ENCODE measurements at regions not wholly inside any gene's neighbourhood (a gene's known extent, or its start where the extent isn't known, plus 50 kb on each side); places are given as distances from the start of the nearest gene placed in this dataset.
"Not testable (repeated sequence)": the region's sequence is repeated elsewhere in the genome, so short reads cannot be mapped to it uniquely, and the experiment has no call there.

GRCh38 chrX:43266487-43266886 lies 389.6 kb upstream of the MAOA start:
- Histone ChIP-seq H3K4me1 (ENCODE audit: insufficient read depth, low read length) (no peaks in the 10 kb centered on the region), H3K9ac (ENCODE audit: low read depth, low read length) (no peak overlapping the region), H3K27ac (ENCODE audit: low read length) (no peak overlapping the region), H3K9me3 (ENCODE audit: insufficient read depth, low read depth, low read length) (no peaks in the 10 kb centered on the region), H3K36me3 (ENCODE audit: insufficient read depth, low read depth, low read length) (no peaks in the 10 kb centered on the region), H3K27me3 (ENCODE audit: insufficient read depth, low read length) (no peaks in the 10 kb centered on the region), H3K4me3 (ENCODE audit: low read length) (no peak overlapping the region)

DNA sequence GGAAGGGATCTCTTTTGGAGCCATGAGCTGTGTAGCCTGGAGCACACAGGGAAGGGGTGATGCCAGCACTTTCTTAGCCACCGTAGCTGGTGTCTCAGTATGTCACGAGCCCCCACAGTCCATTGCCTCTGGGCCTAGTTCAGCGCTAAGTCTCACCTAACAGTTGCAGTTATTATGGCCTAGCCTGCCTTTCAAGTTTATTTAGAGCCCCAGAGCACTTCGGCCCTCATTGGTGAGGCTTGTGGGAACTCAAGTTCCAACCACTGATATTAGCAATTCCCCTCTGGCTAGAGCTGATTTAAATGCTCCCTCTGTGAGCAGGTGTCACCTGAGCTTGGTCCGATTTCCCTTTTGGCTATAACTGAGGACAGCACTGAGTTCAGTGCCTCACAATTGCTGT lies 388.4 kb upstream of the MAOA start:
- H3K4me3 ChIP-seq (ENCODE audit: low read length), result no peak overlapping the region
- no peak overlapping the region for H3K27ac ChIP-seq (ENCODE audit: low read length)

DNA sequence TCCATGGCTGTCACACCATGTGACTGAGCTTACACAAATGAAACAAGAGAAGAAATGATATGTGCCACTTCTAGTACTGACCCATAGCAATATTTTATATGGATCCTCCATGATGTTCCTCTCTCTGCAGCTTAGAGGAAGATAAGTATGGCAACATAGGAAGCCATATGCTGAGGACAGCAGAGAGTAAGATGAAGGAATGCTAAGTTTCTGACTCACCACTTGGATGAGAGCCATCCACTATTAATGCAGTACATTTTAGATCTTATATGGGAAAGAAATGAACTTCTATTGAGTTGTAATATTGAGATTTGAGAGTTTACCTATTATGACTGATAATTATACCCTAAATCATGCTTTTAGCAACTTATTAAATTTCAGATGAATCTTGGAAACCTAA lies 386.9 kb upstream of the MAOA start:
- Histone ChIP-seq H3K9ac (ENCODE audit: low read depth, low read length) (no peak overlapping the region), H3K9me3 (ENCODE audit: insufficient read depth, low read depth, low read length) (no peaks in the 10 kb centered on the region), H3K4me1 (ENCODE audit: insufficient read depth, low read length) (no peaks in the 10 kb centered on the region), H3K4me3 (ENCODE audit: low read length) (no peak overlapping the region), H3K27ac (ENCODE audit: low read length) (no peak overlapping the region), H3K36me3 (ENCODE audit: insufficient read depth, low read depth, low read length) (no peaks in the 10 kb centered on the region), H3K27me3 (ENCODE audit: insufficient read depth, low read length) (no peaks in the 10 kb centered on the region)

More for the DNA sequence above, 388.4 kb upstream of the MAOA start:
- no peaks in the 10 kb centered on the region for H3K4me1 ChIP-seq (ENCODE audit: insufficient read depth, low read length)
- H3K36me3 ChIP-seq (ENCODE audit: insufficient read depth, low read depth, low read length), result no peaks in the 10 kb centered on the region
- H3K27me3 ChIP-seq (ENCODE audit: insufficient read depth, low read length), result no peaks in the 10 kb centered on the region
- no peaks in the 10 kb centered on the region for H3K9me3 ChIP-seq (ENCODE audit: insufficient read depth, low read depth, low read length)
- no peak overlapping the region for H3K9ac ChIP-seq (ENCODE audit: low read depth, low read length)

DNA sequence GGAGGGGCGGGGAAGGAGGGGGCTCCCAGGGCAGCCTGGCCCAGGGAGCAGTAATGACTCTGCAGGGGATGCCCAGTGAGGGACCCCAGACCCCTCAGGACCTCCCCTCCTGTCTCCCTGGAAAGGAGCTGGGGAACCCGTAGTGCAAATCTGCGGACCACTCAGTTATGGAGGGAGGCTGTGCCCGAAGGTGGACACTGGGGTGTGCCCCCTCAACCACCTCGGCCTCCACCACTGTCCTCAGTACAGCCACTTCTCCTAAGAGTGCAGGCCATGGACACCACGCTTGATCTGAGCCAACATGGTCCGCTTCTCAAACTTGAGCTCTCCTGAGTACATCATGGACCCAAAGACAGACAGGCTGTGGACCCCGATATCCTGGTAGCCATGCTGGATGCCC lies 378.2 kb upstream of the MAOA start:
- Histone ChIP-seq H3K4me1 (ENCODE audit: insufficient read depth, low read length) (no peaks in the 10 kb centered on the region), H3K36me3 (ENCODE audit: insufficient read depth, low read depth, low read length) (no peaks in the 10 kb centered on the region), H3K4me3 (ENCODE audit: low read length) (no peak overlapping the region), H3K27me3 (ENCODE audit: insufficient read depth, low read length) (no peaks in the 10 kb centered on the region), H3K9ac (ENCODE audit: low read depth, low read length) (no peak overlapping the region), H3K9me3 (ENCODE audit: insufficient read depth, low read depth, low read length) (no peaks in the 10 kb centered on the region), H3K27ac (ENCODE audit: low read length) (no peak overlapping the region)

DNA sequence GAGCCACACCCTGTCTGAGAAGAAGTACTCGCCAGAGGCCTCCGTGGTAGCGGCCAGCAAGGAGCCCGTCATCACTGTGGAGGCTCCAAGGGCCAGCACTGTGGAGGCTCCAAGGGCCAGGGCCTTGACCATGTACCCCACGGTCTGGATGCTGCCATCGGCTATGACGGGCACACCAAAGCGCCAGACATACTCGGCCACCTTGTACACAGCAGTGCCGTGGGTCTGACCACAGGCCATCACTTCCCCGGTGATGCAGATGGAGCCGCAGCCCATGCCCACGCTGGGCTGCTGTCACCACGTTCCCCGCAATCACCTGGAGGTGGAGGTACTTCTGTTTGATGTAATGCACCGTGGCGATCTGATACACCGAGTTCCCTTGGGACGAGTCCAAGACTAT lies 377.7 kb upstream of the MAOA start:
- Histone ChIP-seq H3K9me3 (ENCODE audit: insufficient read depth, low read depth, low read length) (no peaks in the 10 kb centered on the region), H3K4me1 (ENCODE audit: insufficient read depth, low read length) (no peaks in the 10 kb centered on the region), H3K36me3 (ENCODE audit: insufficient read depth, low read depth, low read length) (no peaks in the 10 kb centered on the region), H3K27ac (ENCODE audit: low read length) (no peak overlapping the region), H3K4me3 (ENCODE audit: low read length) (no peak overlapping the region), H3K9ac (ENCODE audit: low read depth, low read length) (no peak overlapping the region), H3K27me3 (ENCODE audit: insufficient read depth, low read length) (no peaks in the 10 kb centered on the region)

DNA sequence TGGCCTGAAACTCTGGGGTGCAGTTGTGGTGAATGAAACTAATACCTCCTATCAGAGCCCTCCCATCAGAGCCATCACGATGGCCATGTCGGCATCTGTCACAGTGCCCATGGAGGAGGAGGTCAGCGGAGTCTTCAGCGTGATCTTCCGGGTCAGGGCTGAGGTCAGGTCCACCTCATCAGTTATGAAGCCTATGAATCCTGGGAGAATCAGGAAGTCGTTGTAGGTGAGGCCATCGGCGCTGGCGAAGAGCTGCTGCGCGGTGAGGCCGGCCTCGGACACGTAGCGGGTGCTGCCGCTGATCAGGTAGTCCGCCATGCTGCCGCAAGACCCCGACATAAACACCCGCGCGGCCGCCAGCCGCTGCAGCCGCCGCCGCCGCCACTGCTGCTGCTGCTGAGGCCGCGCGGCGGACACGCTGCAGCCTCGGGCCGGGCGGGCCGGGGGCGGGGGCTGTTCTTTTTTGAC lies 376.7 kb upstream of the MAOA start:
- Histone ChIP-seq H3K27ac (ENCODE audit: low read length) (no peak overlapping the region), H3K27me3 (ENCODE audit: insufficient read depth, low read length) (no peaks in the 10 kb centered on the region), H3K36me3 (ENCODE audit: insufficient read depth, low read depth, low read length) (no peaks in the 10 kb centered on the region), H3K4me1 (ENCODE audit: insufficient read depth, low read length) (no peaks in the 10 kb centered on the region), H3K4me3 (ENCODE audit: low read length) (no peak overlapping the region), H3K9ac (ENCODE audit: low read depth, low read length) (no peak overlapping the region), H3K9me3 (ENCODE audit: insufficient read depth, low read depth, low read length) (no peaks in the 10 kb centered on the region)

DNA sequence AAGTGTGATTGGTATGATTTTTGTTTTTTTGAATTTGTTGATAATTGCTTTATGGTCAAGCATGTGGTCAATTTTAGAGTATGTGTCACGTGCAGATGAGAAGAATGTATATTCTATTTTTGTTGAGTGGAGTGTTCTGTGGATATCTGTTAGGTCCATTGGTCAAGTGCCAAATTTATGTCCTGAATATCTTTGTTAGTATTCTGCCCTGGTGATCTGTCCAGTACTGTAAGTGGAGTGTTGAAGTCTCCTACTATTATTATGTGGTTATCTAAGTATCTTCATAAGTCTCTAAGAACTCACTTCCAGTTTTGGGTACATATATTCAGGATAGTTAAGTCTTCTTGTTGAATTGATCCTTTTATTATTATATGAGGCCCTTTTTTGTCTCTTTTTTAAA lies 372.9 kb upstream of the MAOA start:
- Histone ChIP-seq H3K36me3 (ENCODE audit: insufficient read depth, low read depth, low read length) (no peaks in the 10 kb centered on the region), H3K27me3 (ENCODE audit: insufficient read depth, low read length) (no peaks in the 10 kb centered on the region), H3K9me3 (ENCODE audit: insufficient read depth, low read depth, low read length) (no peaks in the 10 kb centered on the region), H3K4me3 (ENCODE audit: low read length) (no peak overlapping the region), H3K9ac (ENCODE audit: low read depth, low read length) (no peak overlapping the region), H3K27ac (ENCODE audit: low read length) (no peak overlapping the region), H3K4me1 (ENCODE audit: insufficient read depth, low read length) (no peaks in the 10 kb centered on the region)

- H3K9me3 ChIP-seq (ENCODE audit: insufficient read depth, low read depth, low read length); H3K36me3 ChIP-seq (ENCODE audit: insufficient read depth, low read depth, low read length); H3K27ac ChIP-seq (ENCODE audit: low read length); H3K4me1 ChIP-seq (ENCODE audit: insufficient read depth, low read length); H3K27me3 ChIP-seq (ENCODE audit: insufficient read depth, low read length); H3K4me3 ChIP-seq (ENCODE audit: low read length); H3K9ac ChIP-seq (ENCODE audit: low read depth, low read length): not testable (repeated sequence)
These were observed 344.5 kb upstream of the MAOA start for GRCh38 chrX:43311625-43312024.

DNA sequence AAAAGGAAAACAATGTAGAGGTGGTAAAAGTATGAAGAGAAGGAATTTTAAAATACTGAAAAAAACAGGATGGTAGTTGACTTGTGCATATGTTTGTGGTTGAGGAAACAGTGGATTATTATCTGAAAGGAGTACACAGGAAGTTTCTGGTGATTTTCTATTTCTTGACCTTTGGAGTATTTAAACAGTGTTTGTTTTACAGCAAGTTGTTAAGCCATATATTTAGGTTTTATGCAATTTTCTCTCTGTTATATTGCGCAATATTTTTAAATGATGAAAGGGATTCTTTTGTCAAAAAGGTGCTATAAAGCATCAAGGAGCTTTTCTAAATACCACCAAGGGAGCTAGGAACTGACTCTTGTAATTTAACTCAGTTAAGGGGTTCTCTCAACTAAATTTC lies 343.1 kb upstream of the MAOA start:
- Histone ChIP-seq H3K9ac (ENCODE audit: low read depth, low read length) (no peak overlapping the region), H3K27ac (ENCODE audit: low read length) (no peak overlapping the region), H3K27me3 (ENCODE audit: insufficient read depth, low read length) (no peaks in the 10 kb centered on the region), H3K9me3 (ENCODE audit: insufficient read depth, low read depth, low read length) (no peaks in the 10 kb centered on the region), H3K4me1 (ENCODE audit: insufficient read depth, low read length) (no peaks in the 10 kb centered on the region), H3K36me3 (ENCODE audit: insufficient read depth, low read depth, low read length) (no peaks in the 10 kb centered on the region), H3K4me3 (ENCODE audit: low read length) (no peak overlapping the region)

GRCh38 chrX:43314525-43314924 lies 341.6 kb upstream of the MAOA start:
- no peaks in the 10 kb centered on the region for H3K9me3 ChIP-seq (ENCODE audit: insufficient read depth, low read depth, low read length)
- H3K4me3 ChIP-seq (ENCODE audit: low read length), result no peak overlapping the region
- H3K4me1 ChIP-seq (ENCODE audit: insufficient read depth, low read length), result no peaks in the 10 kb centered on the region
- H3K27me3 ChIP-seq (ENCODE audit: insufficient read depth, low read length), result no peaks in the 10 kb centered on the region
- no peaks in the 10 kb centered on the region for H3K36me3 ChIP-seq (ENCODE audit: insufficient read depth, low read depth, low read length)
- H3K9ac ChIP-seq (ENCODE audit: low read depth, low read length), result no peak overlapping the region
- no peak overlapping the region for H3K27ac ChIP-seq (ENCODE audit: low read length)

GRCh38 chrX:43315622-43316021 lies 340.5 kb upstream of the MAOA start:
- no peak overlapping the region for H3K9ac ChIP-seq (ENCODE audit: low read depth, low read length)
- H3K36me3 ChIP-seq (ENCODE audit: insufficient read depth, low read depth, low read length), result no peaks in the 10 kb centered on the region
- H3K27ac ChIP-seq (ENCODE audit: low read length), result no peak overlapping the region
- H3K4me3 ChIP-seq (ENCODE audit: low read length), result no peak overlapping the region
- H3K27me3 ChIP-seq (ENCODE audit: insufficient read depth, low read length), result no peaks in the 10 kb centered on the region
- H3K4me1 ChIP-seq (ENCODE audit: insufficient read depth, low read length), result no peaks in the 10 kb centered on the region
- no peaks in the 10 kb centered on the region for H3K9me3 ChIP-seq (ENCODE audit: insufficient read depth, low read depth, low read length)

DNA sequence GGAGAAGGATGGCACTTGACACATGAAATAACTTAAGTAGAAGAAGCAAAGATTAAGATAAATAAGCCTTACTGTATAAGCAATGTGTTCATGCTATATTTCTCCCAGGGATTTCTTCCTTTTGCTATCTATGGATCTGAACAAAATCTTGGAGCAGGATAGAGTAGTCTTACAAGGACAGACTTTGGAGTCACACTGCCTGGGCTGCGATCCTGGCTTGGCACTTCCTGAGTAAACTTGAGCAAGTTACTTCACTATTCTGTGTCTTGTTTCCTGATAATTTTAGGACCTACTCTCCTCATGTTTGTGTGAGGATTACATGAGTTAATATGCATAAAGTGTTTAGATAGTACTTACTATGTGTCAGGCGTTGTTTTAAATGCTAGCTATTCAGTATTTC lies 340.0 kb upstream of the MAOA start:
- H3K4me3 ChIP-seq (ENCODE audit: low read length), result no peak overlapping the region
- H3K4me1 ChIP-seq (ENCODE audit: insufficient read depth, low read length), result no peaks in the 10 kb centered on the region
- H3K9ac ChIP-seq (ENCODE audit: low read depth, low read length), result no peak overlapping the region
- no peaks in the 10 kb centered on the region for H3K9me3 ChIP-seq (ENCODE audit: insufficient read depth, low read depth, low read length)
- H3K27me3 ChIP-seq (ENCODE audit: insufficient read depth, low read length), result no peaks in the 10 kb centered on the region
- no peak overlapping the region for H3K27ac ChIP-seq (ENCODE audit: low read length)
- H3K36me3 ChIP-seq (ENCODE audit: insufficient read depth, low read depth, low read length), result no peaks in the 10 kb centered on the region

DNA sequence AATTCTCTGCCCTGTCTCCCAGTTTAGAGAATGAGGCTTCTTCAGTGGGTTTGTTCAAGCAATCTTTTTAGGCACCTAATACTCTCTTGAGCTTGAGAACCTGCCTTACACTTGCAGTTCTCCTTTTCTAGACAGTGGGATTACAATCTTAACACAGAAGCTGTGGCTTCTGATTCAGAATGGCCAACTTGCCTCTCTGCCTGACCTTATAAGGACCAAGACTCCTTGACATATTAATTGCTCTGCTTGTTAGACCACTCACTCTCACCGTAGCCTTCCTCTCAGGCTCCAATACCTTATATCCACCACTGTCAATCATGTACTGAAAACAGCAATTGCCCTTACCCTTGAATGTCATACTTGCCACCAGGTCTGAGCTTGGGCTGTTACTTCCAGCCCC lies 338.7 kb upstream of the MAOA start:
- Histone ChIP-seq H3K36me3 (ENCODE audit: insufficient read depth, low read depth, low read length) (no peaks in the 10 kb centered on the region), H3K9me3 (ENCODE audit: insufficient read depth, low read depth, low read length) (no peaks in the 10 kb centered on the region)

More for the DNA sequence above, 338.7 kb upstream of the MAOA start:
- no peak overlapping the region for H3K9ac ChIP-seq (ENCODE audit: low read depth, low read length)
- no peak overlapping the region for H3K27ac ChIP-seq (ENCODE audit: low read length)
- H3K4me3 ChIP-seq (ENCODE audit: low read length), result no peak overlapping the region
- H3K27me3 ChIP-seq (ENCODE audit: insufficient read depth, low read length), result no peaks in the 10 kb centered on the region
- H3K4me1 ChIP-seq (ENCODE audit: insufficient read depth, low read length), result no peaks in the 10 kb centered on the region
